ENCODE measurements at regions not wholly inside any gene's neighbourhood (a gene's known extent, or its start where the extent isn't known, plus 50 kb on each side); places are given as distances from the start of the nearest gene placed in this dataset.

GRCh38 chr12:11595080-11595479 lies 54.4 kb upstream of the ETV6 start:
- H2AFZ ChIP-seq (ENCODE audit: low read length), result no peak overlapping the region

GRCh38 chr12:11596141-11596540 lies 53.3 kb upstream of the ETV6 start:
- Histone ChIP-seq H3K9me3 (ENCODE audit: control insufficient read depth, insufficient read depth, low read depth, low read length) (no peaks in the 10 kb centered on the region), H3K4me2 (ENCODE audit: extremely low read depth, insufficient read depth, low read length) (no peak overlapping the region), H3K4me1 (ENCODE audit: control insufficient read depth, extremely low read depth, insufficient read depth, low read length) (no peaks in the 10 kb centered on the region), H3K79me2 (ENCODE audit: control insufficient read depth, insufficient read depth, low read length) (no peaks in the 10 kb centered on the region), H3K9ac (ENCODE audit: insufficient read depth, low read length) (no peak overlapping the region), H3K27me3 (ENCODE audit: control insufficient read depth, insufficient read depth, low read length) (no peaks in the 10 kb centered on the region), H3K27ac (ENCODE audit: insufficient read depth, low read length) (no peak overlapping the region), H4K20me1 (ENCODE audit: control insufficient read depth, extremely low read depth, insufficient read depth, low read length) (no peaks in the 10 kb centered on the region), H3K4me3 (replicated peaks in 1 of 4; ENCODE audit: control extremely low read depth in 1 of 4, insufficient read depth in 1 of 4, low read depth in 3 of 4, low read length in 4 of 4) (no peak overlapping the region), H3K36me3 (ENCODE audit: control insufficient read depth, insufficient read depth, low read length) (no peaks in the 10 kb centered on the region), H2AFZ (ENCODE audit: low read length) (no peak overlapping the region)
- TF ChIP-seq CTCF (conservative IDR thresholded peaks at IDR 0.05 in 1 of 2, IDR thresholded peaks at IDR 0.05 in 1 of 2; ENCODE audit: low read depth in 1 of 2, low read length in 2 of 2), result no peak
- no peak for TF ChIP-seq EZH2 (IDR thresholded peaks at IDR 0.05; ENCODE audit: low read length, missing control alignments)
- no peak for DNase-seq (ENCODE audit: low read depth in 2 of 2)

More at GRCh38 chr12:11595080-11595479, 54.4 kb upstream of the ETV6 start:
- H3K4me2 ChIP-seq (ENCODE audit: extremely low read depth, insufficient read depth, low read length), result no peak overlapping the region
- H3K36me3 ChIP-seq (ENCODE audit: control insufficient read depth, insufficient read depth, low read length), result no peaks in the 10 kb centered on the region
- no peak for DNase-seq (ENCODE audit: low read depth in 2 of 2)
- H3K4me1 ChIP-seq (ENCODE audit: control insufficient read depth, extremely low read depth, insufficient read depth, low read length), result no peaks in the 10 kb centered on the region
- no peaks in the 10 kb centered on the region for H3K79me2 ChIP-seq (ENCODE audit: control insufficient read depth, insufficient read depth, low read length)
- no peaks in the 10 kb centered on the region for H3K27me3 ChIP-seq (ENCODE audit: control insufficient read depth, insufficient read depth, low read length)
- no peak overlapping the region for H3K9ac ChIP-seq (ENCODE audit: insufficient read depth, low read length)
- H3K27ac ChIP-seq (ENCODE audit: insufficient read depth, low read length), result no peak overlapping the region
- H3K9me3 ChIP-seq (ENCODE audit: control insufficient read depth, insufficient read depth, low read depth, low read length), result no peaks in the 10 kb centered on the region
- no peak overlapping the region for H3K4me3 ChIP-seq (replicated peaks in 1 of 4; ENCODE audit: control extremely low read depth in 1 of 4, insufficient read depth in 1 of 4, low read depth in 3 of 4, low read length in 4 of 4)
- no peaks in the 10 kb centered on the region for H4K20me1 ChIP-seq (ENCODE audit: control insufficient read depth, extremely low read depth, insufficient read depth, low read length)
- TF ChIP-seq EZH2 (IDR thresholded peaks at IDR 0.05; ENCODE audit: low read length, missing control alignments) (no peak), CTCF (conservative IDR thresholded peaks at IDR 0.05 in 1 of 2, IDR thresholded peaks at IDR 0.05 in 1 of 2; ENCODE audit: low read depth in 1 of 2, low read length in 2 of 2) (no peak)

GRCh38 chr12:11598900-11599299 lies 50.6 kb upstream of the ETV6 start:
- Histone ChIP-seq H3K9ac (ENCODE audit: insufficient read depth, low read length) (no peak overlapping the region), H3K27me3 (ENCODE audit: control insufficient read depth, insufficient read depth, low read length) (no peaks in the 10 kb centered on the region), H3K9me3 (ENCODE audit: control insufficient read depth, insufficient read depth, low read depth, low read length) (no peaks in the 10 kb centered on the region), H3K27ac (ENCODE audit: insufficient read depth, low read length) (no peak overlapping the region), H2AFZ (ENCODE audit: low read length) (no peak overlapping the region), H3K4me1 (ENCODE audit: control insufficient read depth, extremely low read depth, insufficient read depth, low read length) (no peaks in the 10 kb centered on the region), H3K4me2 (ENCODE audit: extremely low read depth, insufficient read depth, low read length) (no peak overlapping the region), H3K36me3 (ENCODE audit: control insufficient read depth, insufficient read depth, low read length) (no peaks in the 10 kb centered on the region), H4K20me1 (ENCODE audit: control insufficient read depth, extremely low read depth, insufficient read depth, low read length) (no peaks in the 10 kb centered on the region), H3K4me3 (replicated peaks in 1 of 4; ENCODE audit: control extremely low read depth in 1 of 4, insufficient read depth in 1 of 4, low read depth in 3 of 4, low read length in 4 of 4) (no peak overlapping the region), H3K79me2 (ENCODE audit: control insufficient read depth, insufficient read depth, low read length) (no peaks in the 10 kb centered on the region)
- DNase-seq (ENCODE audit: low read depth in 2 of 2), result no peak
- no peak for TF ChIP-seq EZH2 (IDR thresholded peaks at IDR 0.05; ENCODE audit: low read length, missing control alignments)
